GM12878 (cell line): ENCODE measurements at regions not wholly inside any gene's neighbourhood (a gene's known extent, or its start where the extent isn't known, plus 50 kb on each side); places are given as distances from the start of the nearest gene placed in this dataset.

ENCODE experiments used
- ATAC-seq: fragments of 200-7000 bp; cut with Tn5 transposase; 3 replicates; pipeline ENCODE4 v1.9.1; 2020; ENCODE audit warnings: mild to moderate bottlenecking, moderate library complexity
- BruUV-seq: library from RNA; stranded (reverse); fragments of 400-500 nt; replicated peaks from 2 replicates; lab custom pipeline; 2021; lab: Mats Ljungman, UMichigan
- CTCF ChIA-PET: fragments of 300-600 bp; sonication (Branson Sonifier 250); formaldehyde crosslinking; extraction: SDS; loops from one replicate; lab custom pipeline; 2021; ENCODE audit warnings: inconsistent platforms; lab: Yijun Ruan, JAX
- POLR2A ChIA-PET: fragments of 350-600 bp; formaldehyde crosslinking; extraction: SDS; loops from one replicate; lab custom pipeline; 2021; ENCODE audit warnings: inconsistent platforms; lab: Charles Lee
- RAD21 ChIA-PET: fragments of 300-600 bp; sonication (Branson Sonifier 250); formaldehyde crosslinking; loops from one replicate; lab custom pipeline; 2023; ENCODE audit warnings: antibody characterized with exemption; ENCODE audit not compliant: unreplicated experiment; lab: Charles Lee
- SMC1A ChIA-PET: fragments of 300-600 bp; sonication (Branson Sonifier 250); formaldehyde crosslinking; loops from one replicate; lab custom pipeline; 2023; ENCODE audit not compliant: unreplicated experiment, uncharacterized antibody; lab: Charles Lee
- DNase-seq: peaks from one replicate; pipeline ENCODE4 v3.0.0-alpha.2; 2011; ENCODE audit warnings: low read depth, low spot score
- FAIRE-seq: peaks from 3 replicates; lab custom pipeline; 2011; peaks lifted over from hg19 to GRCh38; lab: Jason Lieb, UNC
- H2AFZ ChIP-seq: 2 replicates; pipeline ENCODE4 v1.6.0; 2011; ENCODE audit warnings: low read depth, low read length, control low read depth; ENCODE audit not compliant: control insufficient read depth
- H3K27ac ChIP-seq: 2 replicates; pipeline ENCODE4 v1.5.1; 2011; ENCODE audit warnings: control low read depth; ENCODE audit not compliant: control insufficient read depth, insufficient read depth
- H3K27me3 ChIP-seq, 2 experiments: replicated peaks in 1 of 2; 2 replicates each; pipeline versions ENCODE4 v1.6.0 to v1.6.1; 2011; ENCODE audit warnings: low read length in 1 of 2; ENCODE audit not compliant: control insufficient read depth in 2 of 2, insufficient read depth in 2 of 2
- H3K36me3 ChIP-seq, 2 experiments: 2 replicates each; pipeline ENCODE4 v1.5.1; 2011; ENCODE audit warnings: low read length in 1 of 2; ENCODE audit not compliant: control insufficient read depth in 2 of 2, insufficient read depth in 2 of 2
- H3K4me1 ChIP-seq: 2 replicates; pipeline ENCODE4 v1.6.1; 2011; ENCODE audit warnings: mild to moderate bottlenecking, low read length, moderate library complexity, mixed read lengths; ENCODE audit not compliant: control insufficient read depth, insufficient read depth
- H3K4me2 ChIP-seq: 2 replicates; pipeline ENCODE4 v1.6.0; 2011; ENCODE audit warnings: control low read depth; ENCODE audit not compliant: control insufficient read depth, insufficient read depth
- H3K4me3 ChIP-seq: fragments of 200-600 bp; sonication (generic); 2 replicates; pipeline ENCODE4 v1.5.1; 2016
- H3K79me2 ChIP-seq: 2 replicates; pipeline ENCODE4 v1.6.0; 2011; ENCODE audit warnings: low read length; ENCODE audit not compliant: control insufficient read depth, insufficient read depth
- H3K9ac ChIP-seq: 2 replicates; pipeline ENCODE4 v1.8.0; 2011; ENCODE audit warnings: low read length, control low read depth, mixed read lengths; ENCODE audit not compliant: control insufficient read depth, insufficient read depth
- H3K9me3 ChIP-seq: replicated peaks from 3 replicates; pipeline ENCODE4 v1.5.1; 2011; ENCODE audit warnings: mild to moderate bottlenecking, low read length; ENCODE audit not compliant: control insufficient read depth, insufficient read depth
- H4K20me1 ChIP-seq: 2 replicates; pipeline ENCODE4 v1.6.0; 2011; ENCODE audit not compliant: control insufficient read depth, insufficient read depth
- IKZF2 ChIP-seq, 2 experiments: fragments of 450-650 bp; IDR thresholded peaks; 2 replicates each; pipeline ENCODE4 v1.6.1; 2017; ENCODE audit warnings: mild to moderate bottlenecking in 2 of 2, moderate library complexity in 2 of 2
- MEF2A ChIP-seq: IDR thresholded peaks from 2 replicates; pipeline ENCODE4 v1.6.1; 2011; ENCODE audit warnings: low read depth, mild to moderate bottlenecking, low read length, moderate library complexity; ENCODE audit not compliant: insufficient read depth
- POLR2AphosphoS5 ChIP-seq: IDR thresholded peaks from 2 replicates; pipeline ENCODE4 v1.6.1; 2011; ENCODE audit warnings: mild to moderate bottlenecking, low read length, inconsistent platforms
- STAT1 ChIP-seq: fragments of 450-650 bp; conservative IDR thresholded peaks from 2 replicates; pipeline ENCODE4 v1.6.1; 2014; ENCODE audit warnings: antibody characterized with exemption, mild to moderate bottlenecking
- ZZZ3 ChIP-seq: IDR thresholded peaks from 2 replicates; pipeline ENCODE4 v1.6.1; 2011; ENCODE audit warnings: low read depth; ENCODE audit not compliant: control insufficient read depth, insufficient read length
- WGBS: methylation state at CpG from one replicate; pipeline ENCODE4 v1.1.6; 2016; ENCODE audit warnings: low lambda C conversion rate; ENCODE audit not compliant: insufficient replicate concordance, insufficient coverage; ENCODE audit errors: missing lambda C conversion rate; 5-methylcytosine and 5-hydroxymethylcytosine counted together
- in situ Hi-C: fragments of 300-500 bp; cut with MboI; formaldehyde crosslinking; loops from 9 replicates; pipeline ENCODE4 v1.14.3; 2018; ENCODE audit warnings: mixed read lengths
- intact Hi-C: fragments of 100-400 bp; cut with micrococcal nuclease; formaldehyde crosslinking; loops from one replicate; pipeline ENCODE4 v1.14.2; 2022; ENCODE audit not compliant: unreplicated experiment
- TF ChIP-seq, protein P1 (sequence below): fragments of 150-350 bp; IDR thresholded peaks from 2 replicates; pipeline ENCODE4 v1.6.1; 2016; ENCODE audit warnings: low read depth, low read length

GRCh38 chr21:27807596-27807995 is 840.7 kb upstream of the ADAMTS5 start (continued):
- TF ChIP-seq, protein P1, sequence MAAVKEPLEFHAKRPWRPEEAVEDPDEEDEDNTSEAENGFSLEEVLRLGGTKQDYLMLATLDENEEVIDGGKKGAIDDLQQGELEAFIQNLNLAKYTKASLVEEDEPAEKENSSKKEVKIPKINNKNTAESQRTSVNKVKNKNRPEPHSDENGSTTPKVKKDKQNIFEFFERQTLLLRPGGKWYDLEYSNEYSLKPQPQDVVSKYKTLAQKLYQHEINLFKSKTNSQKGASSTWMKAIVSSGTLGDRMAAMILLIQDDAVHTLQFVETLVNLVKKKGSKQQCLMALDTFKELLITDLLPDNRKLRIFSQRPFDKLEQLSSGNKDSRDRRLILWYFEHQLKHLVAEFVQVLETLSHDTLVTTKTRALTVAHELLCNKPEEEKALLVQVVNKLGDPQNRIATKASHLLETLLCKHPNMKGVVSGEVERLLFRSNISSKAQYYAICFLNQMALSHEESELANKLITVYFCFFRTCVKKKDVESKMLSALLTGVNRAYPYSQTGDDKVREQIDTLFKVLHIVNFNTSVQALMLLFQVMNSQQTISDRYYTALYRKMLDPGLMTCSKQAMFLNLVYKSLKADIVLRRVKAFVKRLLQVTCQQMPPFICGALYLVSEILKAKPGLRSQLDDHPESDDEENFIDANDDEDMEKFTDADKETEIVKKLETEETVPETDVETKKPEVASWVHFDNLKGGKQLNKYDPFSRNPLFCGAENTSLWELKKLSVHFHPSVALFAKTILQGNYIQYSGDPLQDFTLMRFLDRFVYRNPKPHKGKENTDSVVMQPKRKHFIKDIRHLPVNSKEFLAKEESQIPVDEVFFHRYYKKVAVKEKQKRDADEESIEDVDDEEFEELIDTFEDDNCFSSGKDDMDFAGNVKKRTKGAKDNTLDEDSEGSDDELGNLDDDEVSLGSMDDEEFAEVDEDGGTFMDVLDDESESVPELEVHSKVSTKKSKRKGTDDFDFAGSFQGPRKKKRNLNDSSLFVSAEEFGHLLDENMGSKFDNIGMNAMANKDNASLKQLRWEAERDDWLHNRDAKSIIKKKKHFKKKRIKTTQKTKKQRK = no peak
- TF ChIP-seq STAT1 = no peak

GRCh38 chr21:27806281-27806680 is 839.4 kb upstream of the ADAMTS5 start:
- H3K27me3 ChIP-seq = no peaks in the 10 kb centered on the region
- WGBS = 0% methylated on average over 5 of the region's 5 CpGs

More at GRCh38 chr21:27806281-27806680, 839.4 kb upstream of the ADAMTS5 start:
- no peak overlapping the region for H3K9ac ChIP-seq
- no peak for TF ChIP-seq POLR2AphosphoS5
- TF ChIP-seq ZZZ3 = no peak
- no peak for TF ChIP-seq IKZF2 (IDR thresholded peaks at IDR 0.05)
- no peak for TF ChIP-seq MEF2A
- TF ChIP-seq, all 136 proteins: peak for 0
- BruUV-seq = no TSS peak
- DNase-seq = no peak
- FAIRE-seq = no peak
- intact Hi-C loops = no loop called here
- no peaks in the 10 kb centered on the region for H3K4me1 ChIP-seq
- no peaks in the 10 kb centered on the region for H3K79me2 ChIP-seq
- no peaks in the 10 kb centered on the region for H4K20me1 ChIP-seq
- H2AFZ ChIP-seq = no peak overlapping the region
- ChIA-PET RAD21 (no interaction called here), POLR2A (no interaction called here), CTCF (no interaction called here), SMC1A (no interaction called here)
- no peak for ATAC-seq
- H3K27ac ChIP-seq = no peak overlapping the region
- H3K36me3 ChIP-seq = no peaks in the 10 kb centered on the region
- in situ Hi-C loops = no loop called here
- no peak overlapping the region for H3K4me3 ChIP-seq
- H3K9me3 ChIP-seq = no peaks in the 10 kb centered on the region; the same call in 2 of the 3 replicates
- H3K4me2 ChIP-seq = no peak overlapping the region
